GM12873 (cell line): ENCODE measurements at regions not wholly inside any gene's neighbourhood (a gene's known extent, or its start where the extent isn't known, plus 50 kb on each side); places are given as distances from the start of the nearest gene placed in this dataset.

Source experiments
- CTCF ChIP-seq: IDR thresholded peaks from 2 replicates; pipeline ENCODE4 v1.5.1; 2012; ENCODE audit warnings: low read depth, mild to moderate bottlenecking, moderate library complexity, low read length, control low read depth; ENCODE audit not compliant: insufficient read depth; ENCODE audit errors: missing control alignments

GRCh38 chr4:180281724-180282123 lies 1961.5 kb upstream of the TENM3 start:
- TF ChIP-seq CTCF, result no peak

- no peak for TF ChIP-seq CTCF
These were observed 1958.9 kb upstream of the TENM3 start for GRCh38 chr4:180284267-180284666.

DNA sequence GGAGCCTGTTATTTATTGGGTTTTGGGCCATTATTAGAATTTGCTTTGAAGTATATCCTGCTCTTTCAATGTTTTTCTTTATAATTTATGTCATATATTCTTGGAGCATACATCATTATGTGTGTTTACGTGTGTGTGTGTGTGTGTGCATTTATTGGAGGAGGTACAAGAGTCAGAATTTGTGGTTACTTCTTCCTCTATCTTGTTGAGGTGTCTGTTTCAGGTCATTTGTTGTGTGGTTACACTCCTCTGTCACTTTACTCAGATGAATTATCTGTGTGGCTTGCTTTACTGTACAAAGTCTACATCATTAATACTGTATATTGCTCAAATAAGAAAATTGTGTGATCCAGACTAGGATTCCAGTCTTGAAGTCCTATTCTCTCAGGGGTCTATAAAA lies 1957.4 kb upstream of the TENM3 start:
- TF ChIP-seq CTCF, result no peak

DNA sequence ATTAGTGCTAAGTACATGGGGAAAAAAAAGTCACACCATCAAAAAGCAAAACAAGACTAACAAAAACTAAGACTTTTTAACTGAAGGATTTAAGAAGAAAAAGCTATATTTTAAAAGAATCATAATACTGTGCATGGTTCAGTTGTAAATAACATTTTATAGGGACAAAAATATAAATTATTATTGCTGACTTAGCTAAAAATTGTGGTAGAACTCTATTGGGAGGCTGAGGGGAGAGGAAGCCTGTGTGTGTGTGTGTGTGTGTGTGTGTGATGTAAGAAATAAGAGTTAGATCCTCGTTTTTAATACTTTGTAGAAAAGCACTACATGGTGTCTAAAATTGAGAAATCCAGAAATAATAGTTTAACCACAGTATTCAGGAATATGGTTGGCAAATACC lies 1950.9 kb upstream of the TENM3 start:
- no peak for TF ChIP-seq CTCF

- TF ChIP-seq CTCF, result no peak
These were observed 1947.1 kb upstream of the TENM3 start for GRCh38 chr4:180296036-180296599.

- TF ChIP-seq CTCF, result no peak
These were observed 1938.9 kb upstream of the TENM3 start for GRCh38 chr4:180304321-180304720.

DNA sequence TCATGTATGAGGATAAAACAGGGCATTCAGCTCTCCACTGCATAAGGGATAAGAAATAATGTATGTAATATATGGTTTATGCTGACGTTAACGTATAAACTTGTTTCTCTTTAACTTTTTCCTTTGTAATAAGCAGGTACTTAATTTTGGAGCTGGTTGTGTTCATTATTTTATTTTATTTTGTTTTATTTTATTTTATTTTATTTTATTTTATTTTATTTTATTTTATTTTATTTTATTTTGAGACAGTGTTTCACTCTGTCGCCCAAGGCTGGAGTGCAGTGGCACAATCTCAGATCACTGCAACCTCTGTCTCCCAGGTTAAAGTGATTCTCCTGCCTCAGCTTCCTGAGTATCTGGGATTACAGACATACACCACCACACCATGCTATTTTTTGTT lies 1932.6 kb upstream of the TENM3 start:
- no peak for TF ChIP-seq CTCF
